K562 (cell line): ENCODE measurements at regions not wholly inside any gene's neighbourhood (a gene's known extent, or its start where the extent isn't known, plus 50 kb on each side); places are given as distances from the start of the nearest gene placed in this dataset.

Experiments used
- CHAMP1 ChIP-seq: fragments of 450-650 bp; IDR thresholded peaks from 2 replicates; pipeline ENCODE4 v1.6.1; 2016; ENCODE audit warnings: mild to moderate bottlenecking
- CHD2 ChIP-seq: IDR thresholded peaks from 2 replicates; pipeline ENCODE4 v1.6.1; 2011; ENCODE audit warnings: low read depth, low read length
- CHD7 ChIP-seq: fragments of 200-600 bp; sonication (generic); IDR thresholded peaks from one replicate; pipeline ENCODE4 v1.6.1; 2012; ENCODE audit warnings: mild to moderate bottlenecking, low read depth, low read length, inconsistent platforms
- EP300 ChIP-seq: IDR thresholded peaks from 2 replicates; pipeline ENCODE4 v1.6.1; 2012; ENCODE audit warnings: low read length, improper control_type of control experiment
- MIER1 ChIP-seq: fragments of 450-650 bp; IDR thresholded peaks from 2 replicates; pipeline ENCODE4 v1.6.1; 2016; ENCODE audit warnings: antibody characterized with exemption, mild to moderate bottlenecking, low read depth
- NCOA4 ChIP-seq: fragments of 450-650 bp; IDR thresholded peaks from 2 replicates; pipeline ENCODE4 v1.6.1; 2018; ENCODE audit warnings: mild to moderate bottlenecking; ENCODE audit not compliant: partially characterized antibody
- POLR2A ChIP-seq: fragments of 450-650 bp; conservative IDR thresholded peaks from 2 replicates; pipeline ENCODE4 v1.6.1; 2016
- RAD21 ChIP-seq, 2 experiments: fragments of 250-450 bp in 1 of 2; fragments of 450-650 bp in 1 of 2; sonication (Bioruptor Pico) in 1 of 2; formaldehyde crosslinking in 1 of 2; IDR thresholded peaks in 1 of 2; conservative IDR thresholded peaks in 1 of 2; 2 replicates each; pipeline versions ENCODE4 v1.4.0 to v1.8.0; 2020 to 2022; ENCODE audit warnings: mild to moderate bottlenecking in 2 of 2, moderate library complexity in 1 of 2

- no peak for TF ChIP-seq CHD7
- no peak for TF ChIP-seq CHAMP1
- no peak for TF ChIP-seq NCOA4
- TF ChIP-seq CHD2 = no peak
- no peak for TF ChIP-seq EP300
- no peak for TF ChIP-seq RAD21 (CRISPR knock-in tag; conservative IDR thresholded peaks at IDR 0.05 in 1 of 2, IDR thresholded peaks at IDR 0.05 in 1 of 2)
- no peak for TF ChIP-seq POLR2A
- no peak for TF ChIP-seq MIER1
Observed at GRCh38 chrX:94942603-94943002, 1268.6 kb downstream of the FAM133A start.
